ENCODE measurements at regions not wholly inside any gene's neighbourhood (a gene's known extent, or its start where the extent isn't known, plus 50 kb on each side); places are given as distances from the start of the nearest gene placed in this dataset.

GRCh38 chr20:11235058-11235457 lies 561.3 kb upstream of the JAG1 start:
- 25 to 100% (median 67%) methylated on average over 1 to 3 of the region's 3 CpGs for WGBS, 10 experiments
- in situ Hi-C loops (cut with MboI; ENCODE audit: low pct_unique_long_range_greater_than_20kb in 2 of 9, low sequenced_read_pairs in 9 of 9, unreplicated experiment in 9 of 9) = no loop called here
- H3K4me1 ChIP-seq (replicated peaks in 1 of 2) = peaks cover 0 to 5% of the 10 kb centered on the region in 2 donors
- no peak overlapping the region for H3K27ac ChIP-seq
- H3K4me3 ChIP-seq = no peak overlapping the region
- no peak for ATAC-seq (replicated peaks in 6 of 8)

DNA sequence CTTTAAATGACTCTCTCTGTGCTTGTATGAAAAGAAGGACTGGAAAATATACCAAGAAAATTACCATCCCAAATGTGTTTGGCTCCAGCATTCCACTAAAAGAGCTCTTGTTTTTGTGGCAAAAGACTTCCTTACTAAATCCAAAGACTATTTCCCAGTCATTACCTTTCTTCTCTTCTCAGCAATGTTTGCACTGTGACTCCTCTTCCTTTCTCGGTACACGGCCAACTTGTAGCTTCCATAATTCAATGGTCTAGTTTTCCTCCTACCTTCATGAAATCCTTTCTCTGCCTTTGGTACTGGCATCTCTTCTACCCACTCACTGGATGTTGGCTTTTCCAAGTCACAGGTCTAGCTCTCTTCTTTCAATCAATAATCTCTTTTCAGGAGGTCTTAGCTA lies 568.5 kb upstream of the JAG1 start:
- ATAC-seq (replicated peaks in 6 of 8) = no peak
- Histone ChIP-seq H3K4me3 (no peak overlapping the region), H3K27ac (no peak overlapping the region), H3K4me1 (replicated peaks in 1 of 2) (peaks cover 5 to 6% of the 10 kb centered on the region in 2 donors)
- 77 to 100% (median 95%) methylated on average over 1 to 2 of the region's 2 CpGs; no CpG with 5 or more reads in 2 of the 10 experiments for WGBS, 10 experiments
- in situ Hi-C loops (cut with MboI; ENCODE audit: low pct_unique_long_range_greater_than_20kb in 2 of 9, low sequenced_read_pairs in 9 of 9, unreplicated experiment in 9 of 9) = no loop called here

DNA sequence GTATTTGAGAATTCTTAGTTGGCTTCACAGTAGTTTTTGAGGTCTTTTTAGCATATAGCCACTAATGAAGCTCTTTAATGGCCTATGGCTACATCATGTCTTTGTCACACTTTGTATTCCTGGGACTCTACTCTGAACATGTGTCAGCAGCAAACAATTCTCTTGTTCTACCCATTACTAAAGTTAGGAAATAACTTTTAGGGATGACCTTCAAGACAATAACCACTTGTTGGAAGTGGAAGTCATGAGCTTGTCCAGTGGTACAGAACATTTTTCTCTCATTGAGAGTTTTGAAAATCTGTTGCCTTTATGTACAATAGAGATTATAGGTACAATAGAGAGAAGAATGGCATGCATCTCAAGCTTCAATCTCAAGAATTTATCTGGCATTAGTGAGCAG lies 571.6 kb upstream of the JAG1 start:
- no peak for ATAC-seq (replicated peaks in 6 of 8)
- H3K27ac ChIP-seq = no peak overlapping the region
- in situ Hi-C loops (cut with MboI; ENCODE audit: low pct_unique_long_range_greater_than_20kb in 2 of 9, low sequenced_read_pairs in 9 of 9, unreplicated experiment in 9 of 9) = no loop called here

GRCh38 chr20:11246251-11246775 lies 572.5 kb upstream of the JAG1 start:
- in situ Hi-C loops (cut with MboI; ENCODE audit: low pct_unique_long_range_greater_than_20kb in 2 of 9, low sequenced_read_pairs in 9 of 9, unreplicated experiment in 9 of 9) = no loop called here
- peaks cover 29 to 34% of the 10 kb centered on the region in 2 donors for H3K4me1 ChIP-seq (replicated peaks in 1 of 2)
- 31 to 100% (median 81%) methylated on average over 1 to 5 of the region's 5 CpGs for WGBS, 10 experiments
- no peak overlapping the region for H3K4me3 ChIP-seq
- H3K27ac ChIP-seq = no peak overlapping the region
- ATAC-seq (replicated peaks in 6 of 8) = no peak

More for the DNA sequence above, 571.6 kb upstream of the JAG1 start:
- no peak overlapping the region for H3K4me3 ChIP-seq
- peaks cover 29 to 34% of the 10 kb centered on the region in 2 donors for H3K4me1 ChIP-seq (replicated peaks in 1 of 2)

DNA sequence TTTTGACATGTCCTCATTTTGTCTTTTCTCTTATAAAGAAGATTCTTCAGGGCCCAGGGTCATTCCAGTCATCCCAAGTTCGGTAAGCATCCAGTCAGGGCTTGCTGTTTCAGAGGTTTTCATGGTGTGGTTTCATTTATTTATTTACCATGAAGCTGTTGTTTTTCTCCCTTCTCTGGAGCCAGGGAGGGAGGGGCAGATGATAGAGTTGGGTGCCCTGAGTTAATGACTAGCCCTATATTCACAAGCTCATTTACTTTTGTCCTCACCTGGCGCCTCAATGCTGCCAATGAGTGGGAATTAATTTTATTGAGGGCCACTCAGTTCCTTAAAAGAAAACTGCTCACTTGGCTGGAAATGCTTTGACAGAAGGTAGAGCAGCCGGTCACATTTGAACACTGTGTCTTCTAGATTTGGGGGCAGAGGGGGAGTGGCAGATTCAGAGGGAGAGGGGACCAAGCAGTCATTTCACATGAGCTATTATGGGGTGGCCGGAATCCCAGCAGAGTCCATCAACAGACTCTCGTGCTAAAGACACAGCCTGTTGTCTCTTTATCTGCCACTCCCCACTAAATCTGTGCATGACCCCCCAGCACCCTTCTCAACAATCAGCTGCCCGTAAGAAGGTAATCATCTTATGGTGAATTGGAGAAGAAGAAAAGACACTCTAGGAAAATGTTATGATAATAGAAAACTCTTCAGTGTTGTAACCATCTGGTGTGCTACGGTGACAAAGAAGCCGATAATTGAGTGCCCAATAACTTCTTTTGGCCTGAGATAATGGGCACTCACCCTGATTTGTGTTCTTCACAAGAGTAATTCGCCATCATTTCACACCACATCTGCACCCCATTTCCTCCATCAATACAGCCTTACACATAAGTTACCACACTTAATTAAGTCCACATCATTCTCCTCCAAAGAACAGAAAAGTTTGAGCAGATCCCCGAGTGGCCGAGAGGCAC lies 573.5 kb upstream of the JAG1 start:
- peaks cover 29 to 34% of the 10 kb centered on the region in 2 donors for H3K4me1 ChIP-seq (replicated peaks in 1 of 2)
- WGBS, 10 experiments = 0 to 80% (median 41%) methylated on average over 1 to 7 of the region's 11 CpGs; no CpG with 5 or more reads in 1 of the 10 experiments
- in situ Hi-C loops (cut with MboI; ENCODE audit: low pct_unique_long_range_greater_than_20kb in 2 of 9, low sequenced_read_pairs in 9 of 9, unreplicated experiment in 9 of 9) = no loop called here
- ATAC-seq (replicated peaks in 6 of 8) = peak in 4 of 8 experiments; percentile 11 to 65 (median 54)
- H3K27ac ChIP-seq = no peak overlapping the region
- no peak overlapping the region for H3K4me3 ChIP-seq

GRCh38 chr20:11248011-11248409 lies 574.2 kb upstream of the JAG1 start:
- 0 to 80% (median 48%) methylated on average over 1 to 3 of the region's 3 CpGs; no CpG with 5 or more reads in 4 of the 10 experiments for WGBS, 10 experiments
- Histone ChIP-seq H3K4me3 (no peak overlapping the region), H3K27ac (no peak overlapping the region), H3K4me1 (replicated peaks in 1 of 2) (peaks cover 29 to 34% of the 10 kb centered on the region in 2 donors)
- in situ Hi-C loops (cut with MboI; ENCODE audit: low pct_unique_long_range_greater_than_20kb in 2 of 9, low sequenced_read_pairs in 9 of 9, unreplicated experiment in 9 of 9) = no loop called here
- ATAC-seq (replicated peaks in 6 of 8) = peak in 5 of 8 experiments; percentile 50 to 57 (median 51)

DNA sequence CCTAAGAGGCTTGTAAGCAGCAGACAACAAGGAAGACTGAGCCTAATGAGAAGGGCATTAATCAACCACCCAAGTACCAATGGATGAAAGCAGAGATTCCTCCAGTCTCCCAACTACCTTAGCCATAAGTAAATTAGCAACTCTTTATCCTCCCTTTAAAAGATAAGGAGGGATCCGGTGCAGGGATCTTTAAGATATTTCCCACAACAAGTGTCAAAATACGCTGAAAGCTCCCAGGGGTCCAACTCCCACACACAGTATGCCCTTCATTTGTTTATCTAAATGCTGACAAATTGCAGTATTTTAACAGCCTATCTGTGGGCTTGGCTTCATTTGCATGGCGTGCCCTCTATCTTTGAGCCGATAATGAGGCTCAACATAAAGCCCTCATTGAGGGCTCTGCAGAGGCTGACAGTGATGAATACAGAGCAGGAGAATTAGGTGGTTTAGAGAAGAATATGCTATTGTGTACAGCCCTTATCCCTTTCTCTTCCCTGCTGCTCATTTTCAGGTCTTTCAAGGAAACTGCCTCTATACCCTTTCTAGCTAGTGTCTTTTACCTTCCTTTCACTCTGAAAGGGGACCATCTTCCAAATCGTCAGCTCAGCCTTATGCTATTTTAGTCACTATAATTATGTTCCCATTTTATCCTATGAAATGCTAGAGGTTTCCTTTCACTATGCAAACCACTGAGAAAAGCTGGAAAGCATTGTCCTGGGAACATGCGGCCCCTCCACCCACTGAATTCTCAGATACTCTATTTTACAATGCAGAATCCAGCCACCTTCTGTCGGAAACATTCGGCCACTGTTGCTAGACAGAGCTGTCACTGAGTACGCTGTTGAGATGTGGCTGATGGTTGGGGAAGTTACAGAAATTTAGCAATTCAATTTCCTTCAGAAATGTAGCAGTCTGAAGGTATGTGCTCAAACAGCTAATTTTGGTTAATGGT lies 575.2 kb upstream of the JAG1 start:
- peak; percentile 59 to 93 (median 86) for ATAC-seq (replicated peaks in 6 of 8)
- Histone ChIP-seq H3K4me1 (replicated peaks in 1 of 2) (peaks cover 29 to 34% of the 10 kb centered on the region in 2 donors), H3K4me3 (no peak overlapping the region), H3K27ac (no peak overlapping the region)
- WGBS, 10 experiments = 0 to 62% (median 9%) methylated on average over 2 to 8 of the region's 9 CpGs; no CpG with 5 or more reads in 1 of the 10 experiments
- in situ Hi-C loops (cut with MboI; ENCODE audit: low pct_unique_long_range_greater_than_20kb in 2 of 9, low sequenced_read_pairs in 9 of 9, unreplicated experiment in 9 of 9) = no loop called here

DNA sequence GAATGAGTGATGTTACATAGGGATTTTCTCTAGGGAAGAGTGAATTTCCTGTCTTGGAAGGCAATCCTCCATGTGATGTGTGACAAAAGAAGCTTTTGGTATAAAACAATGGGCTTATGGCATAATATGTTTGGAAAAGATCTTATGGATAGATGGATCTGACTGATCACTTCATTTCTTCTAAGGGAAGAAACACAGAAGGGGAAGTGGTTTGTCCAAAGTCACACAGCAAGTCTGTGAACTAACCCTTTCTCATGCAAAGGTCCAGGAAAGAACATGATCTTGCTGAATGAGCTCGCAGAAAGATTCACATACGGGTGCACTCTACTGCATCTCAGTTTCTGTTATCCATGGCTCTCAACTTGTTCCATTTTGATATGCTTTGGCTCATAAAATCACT lies 575.9 kb upstream of the JAG1 start:
- Histone ChIP-seq H3K27ac (no peak overlapping the region), H3K4me1 (replicated peaks in 1 of 2) (peaks cover 29 to 34% of the 10 kb centered on the region in 2 donors), H3K4me3 (no peak overlapping the region)
- WGBS, 10 experiments = 15 to 86% (median 40%) methylated on average over 1 to 2 of the region's 2 CpGs; no CpG with 5 or more reads in 5 of the 10 experiments
- no peak for ATAC-seq (replicated peaks in 6 of 8)
- in situ Hi-C loops (cut with MboI; ENCODE audit: low pct_unique_long_range_greater_than_20kb in 2 of 9, low sequenced_read_pairs in 9 of 9, unreplicated experiment in 9 of 9) = loop anchor here in 2 of 9 experiments (25.0 kb wide), 1 partner anchor 587 kb away; the partner anchor contains the start of gene JAG1 (in 2 of the 2)

DNA sequence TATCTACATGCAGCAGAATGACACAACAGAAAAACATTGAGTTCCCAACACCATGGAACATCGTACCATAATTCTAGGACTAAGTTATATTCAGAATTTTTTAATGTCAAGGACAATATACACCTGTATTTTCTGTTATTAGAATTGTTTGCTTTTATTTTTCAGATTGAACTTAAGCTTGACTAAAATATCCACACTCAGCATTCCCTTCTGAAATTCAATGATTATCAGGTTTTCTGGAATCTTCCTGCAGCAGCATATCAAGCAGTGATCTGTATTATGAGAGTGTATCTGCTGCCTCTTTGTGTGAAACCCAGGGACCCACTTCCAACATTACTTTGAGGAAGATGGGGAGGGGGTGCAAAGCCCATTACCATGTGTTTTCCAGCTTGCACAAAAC lies 578.6 kb upstream of the JAG1 start:
- no peak for ATAC-seq (replicated peaks in 6 of 8)
- Histone ChIP-seq H3K4me1 (replicated peaks in 1 of 2) (peaks cover 22 to 27% of the 10 kb centered on the region in 2 donors), H3K27ac (no peak overlapping the region), H3K4me3 (no peak overlapping the region)
- in situ Hi-C loops (cut with MboI; ENCODE audit: low pct_unique_long_range_greater_than_20kb in 2 of 9, low sequenced_read_pairs in 9 of 9, unreplicated experiment in 9 of 9) = loop anchor here in 2 of 9 experiments (25.0 kb wide), 1 partner anchor 590 kb away; the partner anchor contains the start of gene JAG1 (in 2 of the 2)
- WGBS, 10 experiments = 45 to 100% (median 71%) methylated on average over 1 of the region's 1 CpG; no CpG with 5 or more reads in 3 of the 10 experiments

- no peak for ATAC-seq (replicated peaks in 6 of 8)
- 86 to 100% (median 100%) methylated on average over 1 of the region's 1 CpG; no CpG with 5 or more reads in 3 of the 10 experiments for WGBS, 10 experiments
- H3K4me1 ChIP-seq (replicated peaks in 1 of 2) = no peaks in the 10 kb centered on the region
- in situ Hi-C loops (cut with MboI; ENCODE audit: low pct_unique_long_range_greater_than_20kb in 2 of 9, low sequenced_read_pairs in 9 of 9, unreplicated experiment in 9 of 9) = loop anchor here in 2 of 9 experiments (25.0 kb wide), 1 partner anchor 593 kb away; the partner anchor contains the start of gene JAG1 (in 2 of the 2)
- H3K4me3 ChIP-seq = no peak overlapping the region
- no peak overlapping the region for H3K27ac ChIP-seq
Measured at GRCh38 chr20:11255455-11255854, 581.7 kb upstream of the JAG1 start.

DNA sequence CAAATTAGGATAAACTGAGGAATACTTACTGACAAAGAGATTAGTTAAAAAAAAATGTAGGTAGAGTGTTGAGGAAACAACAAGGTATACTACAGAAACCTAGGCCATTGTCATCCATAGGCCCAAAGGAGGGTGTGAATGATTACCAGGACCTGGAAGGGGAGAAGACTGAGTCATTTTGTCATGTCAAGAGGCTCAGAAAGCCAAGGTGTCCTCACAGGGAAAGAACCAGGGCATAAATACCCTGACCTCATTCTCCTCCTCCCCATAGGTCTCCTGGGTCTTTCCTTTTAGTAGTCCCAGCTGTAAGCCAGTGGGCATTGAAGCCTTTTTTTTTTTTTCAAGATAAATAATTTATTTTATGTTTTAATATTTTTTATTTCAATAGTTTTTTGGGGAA lies 582.1 kb upstream of the JAG1 start:
- no peak overlapping the region for H3K27ac ChIP-seq
- no peak overlapping the region for H3K4me3 ChIP-seq
- H3K4me1 ChIP-seq (replicated peaks in 1 of 2) = no peaks in the 10 kb centered on the region
- in situ Hi-C loops (cut with MboI; ENCODE audit: low pct_unique_long_range_greater_than_20kb in 2 of 9, low sequenced_read_pairs in 9 of 9, unreplicated experiment in 9 of 9) = loop anchor here in 2 of 9 experiments (25.0 kb wide), 1 partner anchor 594 kb away; the partner anchor contains the start of gene JAG1 (in 2 of the 2)
- no peak for ATAC-seq (replicated peaks in 6 of 8)

- Histone ChIP-seq H3K4me3 (no peak overlapping the region), H3K27ac (no peak overlapping the region), H3K4me1 (replicated peaks in 1 of 2) (no peaks in the 10 kb centered on the region)
- WGBS, 10 experiments = 93 to 100% (median 100%) methylated on average over 1 to 3 of the region's 3 CpGs; no CpG with 5 or more reads in 3 of the 10 experiments
- in situ Hi-C loops (cut with MboI; ENCODE audit: low pct_unique_long_range_greater_than_20kb in 2 of 9, low sequenced_read_pairs in 9 of 9, unreplicated experiment in 9 of 9) = loop anchor here in 2 of 9 experiments (25.0 kb wide), 1 partner anchor 598 kb away; the partner anchor contains the start of gene JAG1 (in 2 of the 2)
- no peak for ATAC-seq (replicated peaks in 6 of 8)
Measured at GRCh38 chr20:11260611-11261010, 586.8 kb upstream of the JAG1 start.

Measured in motor neuron (in vitro differentiated cells).